HG03139 (cell line): ENCODE measurements at regions not wholly inside any gene's neighbourhood (a gene's known extent, or its start where the extent isn't known, plus 50 kb on each side); places are given as distances from the start of the nearest gene placed in this dataset.

ENCODE experiments used
- ATAC-seq: cut with Tn5 transposase; IDR thresholded peaks from one replicate; pipeline ENCODE4 v1.9.1; 2021; ENCODE audit not compliant: unreplicated experiment

GRCh38 chr7:18354108-18355085 lies 141.2 kb upstream of the HDAC9 start:
- ATAC-seq: no peak

DNA sequence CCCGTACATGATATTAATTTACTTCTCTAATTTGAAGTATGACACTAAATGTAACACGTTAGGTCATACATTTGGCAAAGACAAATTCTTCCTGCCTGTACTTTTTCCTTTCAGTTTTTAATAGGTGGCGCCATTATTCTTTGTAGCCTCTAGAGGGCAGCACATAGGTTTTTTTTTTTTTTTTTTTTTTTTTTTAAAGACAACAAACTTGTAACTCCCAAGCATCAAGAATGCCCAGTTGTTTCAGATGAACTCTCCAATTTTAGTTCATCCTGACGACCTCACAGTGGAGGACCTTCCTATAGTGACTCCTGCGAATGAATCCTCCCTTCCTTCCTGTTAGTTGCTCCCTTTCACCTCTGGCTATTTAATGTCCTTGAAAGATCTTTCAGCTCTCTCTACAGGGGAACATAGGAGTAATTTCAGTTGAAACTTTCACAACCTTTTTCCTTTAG lies 139.3 kb upstream of the HDAC9 start:
- ATAC-seq: no peak

- ATAC-seq: no peak
Measured at GRCh38 chr7:18357691-18358090, 137.9 kb upstream of the HDAC9 start.

DNA sequence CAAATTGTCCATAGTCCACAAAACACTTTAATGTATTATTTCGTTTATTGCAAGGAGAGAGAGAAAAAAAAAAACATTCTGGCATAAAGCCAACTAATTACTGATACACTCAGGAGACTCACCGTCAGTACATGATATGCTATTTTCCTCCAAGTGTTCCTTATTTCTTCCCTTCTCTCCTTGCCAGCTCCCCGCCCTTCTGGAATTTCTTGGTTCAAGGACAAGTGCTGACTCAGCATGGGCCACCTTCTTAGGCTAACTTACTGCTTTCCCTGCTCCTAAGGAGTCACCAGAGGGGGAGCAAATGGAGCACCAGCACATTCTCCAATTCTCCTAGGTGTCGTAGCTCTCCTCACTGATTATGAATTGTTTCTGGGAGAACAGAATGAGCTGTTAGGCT lies 133.8 kb upstream of the HDAC9 start:
- ATAC-seq: no peak

DNA sequence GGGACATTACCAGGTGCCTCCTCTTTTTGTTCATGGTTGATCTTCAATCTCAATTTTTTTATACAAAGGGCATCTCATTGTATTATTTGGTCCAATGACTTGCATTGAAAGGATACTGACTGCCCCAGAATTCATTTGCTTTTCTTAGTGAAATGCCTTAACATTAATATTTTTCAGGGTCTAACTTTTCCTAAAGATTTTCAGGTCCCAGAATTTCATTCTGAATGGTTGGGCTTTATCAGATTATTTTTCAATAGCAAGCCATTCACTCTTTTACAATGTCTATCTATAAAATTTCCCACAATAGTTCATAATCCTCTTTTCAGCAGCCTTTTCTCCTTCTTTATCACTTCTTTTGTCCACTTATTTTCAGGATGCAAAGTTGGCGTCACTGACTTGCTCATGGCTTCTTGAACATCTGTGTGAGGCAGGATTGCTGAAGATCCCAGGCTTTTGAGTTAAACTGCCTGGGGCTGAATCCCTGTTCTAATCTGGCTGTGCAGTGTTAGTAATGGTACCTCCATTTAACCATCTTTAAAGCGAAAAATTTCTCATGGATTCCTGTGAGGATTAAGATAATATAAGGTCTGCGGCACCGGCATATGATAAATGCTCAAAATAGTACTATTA lies 131.7 kb upstream of the HDAC9 start:
- ATAC-seq: no peak

GRCh38 chr7:18364396-18364795 lies 131.2 kb upstream of the HDAC9 start:
- no peak for ATAC-seq

- no peak for ATAC-seq
Measured at GRCh38 chr7:18366394-18366793, 129.2 kb upstream of the HDAC9 start.

DNA sequence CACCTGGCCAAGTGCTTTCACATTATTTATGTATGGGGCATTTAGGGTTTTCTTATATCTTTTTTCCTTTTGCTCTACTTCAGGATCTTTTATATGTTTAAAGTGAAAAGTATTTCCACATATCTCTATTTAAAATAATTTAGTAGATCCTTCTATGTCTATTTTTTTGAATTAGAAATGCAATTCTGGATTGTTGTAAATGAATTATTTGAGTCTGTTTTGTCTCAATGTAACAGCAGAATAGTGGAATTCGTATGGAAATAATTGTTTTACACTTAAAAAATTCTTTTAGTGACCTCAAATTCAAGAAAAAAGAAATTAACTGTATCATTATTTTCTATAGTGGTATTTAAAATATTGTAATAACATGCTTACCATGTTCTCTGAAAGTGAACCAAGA lies 126.5 kb upstream of the HDAC9 start:
- no peak for ATAC-seq

DNA sequence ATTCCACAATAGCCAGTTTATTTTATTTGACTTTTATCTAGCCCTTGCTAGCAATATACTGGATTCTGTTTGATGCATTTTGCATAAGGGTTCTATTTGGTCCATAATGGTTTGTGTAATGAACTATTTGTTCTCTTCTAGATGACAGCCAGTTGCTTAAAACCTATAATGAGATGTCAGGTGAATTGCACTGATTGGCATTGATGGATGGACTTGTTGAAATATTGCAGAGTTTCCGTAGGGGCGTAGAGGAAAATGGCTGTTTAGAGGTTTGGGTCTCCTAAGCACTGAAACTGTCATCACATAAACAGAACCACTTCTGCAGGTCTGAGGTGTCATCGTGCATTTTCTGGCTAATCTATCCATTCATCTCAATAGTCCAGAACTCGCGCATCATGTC lies 124.9 kb upstream of the HDAC9 start:
- no peak for ATAC-seq

- no peak for ATAC-seq
Measured at GRCh38 chr7:18378989-18379605, 116.5 kb upstream of the HDAC9 start.

GRCh38 chr7:18384491-18385143 lies 110.9 kb upstream of the HDAC9 start:
- no peak for ATAC-seq

- no peak for ATAC-seq
Measured at GRCh38 chr7:18386607-18387006, 108.9 kb upstream of the HDAC9 start.

DNA sequence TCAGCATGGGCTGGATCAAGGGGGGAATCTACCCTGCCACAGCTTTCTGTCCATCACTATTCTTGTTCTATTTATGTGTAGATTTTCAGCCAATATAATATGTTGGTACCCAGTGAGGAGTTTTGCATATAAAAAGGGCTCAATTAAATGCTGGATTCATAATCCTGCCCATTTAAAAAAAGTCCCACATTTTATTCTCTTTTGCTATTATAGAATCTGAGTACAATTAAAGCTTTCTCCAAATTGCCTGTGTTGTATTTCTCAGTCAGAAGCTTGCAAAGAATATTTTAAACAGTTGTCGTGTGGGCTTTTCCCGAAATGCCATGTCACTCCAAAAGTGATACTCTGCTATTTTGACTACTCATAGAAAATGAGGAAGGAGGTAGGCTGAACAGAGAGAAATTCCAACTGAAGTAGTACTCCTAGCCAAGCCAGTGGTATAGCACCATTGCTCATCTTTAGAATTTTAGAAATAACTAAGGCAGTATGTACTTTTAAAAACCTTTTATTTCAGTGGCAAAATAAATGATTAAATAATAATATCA lies 108.3 kb upstream of the HDAC9 start:
- no peak for ATAC-seq

- ATAC-seq: no peak
Measured at GRCh38 chr7:18390535-18390907, 105.0 kb upstream of the HDAC9 start.

DNA sequence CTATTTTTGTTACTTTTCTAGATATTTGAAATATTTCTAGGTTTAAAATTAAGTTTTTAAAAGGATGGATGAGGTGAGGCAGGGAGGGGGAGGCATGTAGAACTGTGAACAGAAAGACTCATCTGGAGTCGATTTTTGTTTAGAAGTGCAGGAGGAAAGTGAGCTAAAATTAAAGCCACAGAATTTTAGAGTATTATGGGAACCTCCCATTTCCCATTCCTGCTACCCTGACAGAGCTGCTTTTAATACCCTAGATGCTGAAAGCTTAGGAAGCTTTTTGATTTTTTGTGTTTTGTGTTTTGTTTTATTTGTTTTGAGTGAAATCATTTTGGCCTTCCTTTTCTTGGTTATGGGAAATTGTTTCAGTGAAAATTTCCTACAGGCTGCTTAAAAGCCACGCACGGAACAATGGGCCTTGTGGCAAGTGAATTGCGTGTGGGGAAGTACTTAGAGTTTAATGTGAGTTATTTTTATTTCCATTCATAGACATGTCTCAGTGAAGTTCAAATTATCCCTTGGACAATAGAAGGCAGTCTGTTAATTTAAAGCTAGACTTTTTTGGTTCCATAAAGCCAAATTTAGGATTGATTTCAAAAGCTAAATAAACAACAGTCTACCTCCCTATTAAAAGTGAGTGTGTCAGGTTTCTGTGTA lies 102.0 kb upstream of the HDAC9 start:
- no peak for ATAC-seq

DNA sequence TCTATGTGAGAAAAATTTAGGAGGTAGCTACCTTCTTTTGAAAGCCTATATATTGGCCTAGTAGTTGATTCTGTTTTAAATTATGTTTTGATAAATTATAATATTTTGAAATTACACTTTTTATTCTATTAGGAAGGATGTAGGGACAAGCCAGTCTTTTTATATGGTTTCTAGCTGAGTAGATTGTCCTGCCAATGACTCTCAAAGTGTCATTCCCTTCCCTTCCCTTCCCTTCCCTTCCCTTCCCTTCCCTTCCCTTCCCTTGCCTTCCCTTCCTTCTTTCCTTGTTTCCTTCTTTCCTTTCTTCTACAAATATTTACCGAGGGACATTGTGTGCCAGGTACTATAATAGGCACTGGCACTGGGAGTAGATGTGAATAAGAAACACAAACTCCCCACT lies 99.7 kb upstream of the HDAC9 start:
- ATAC-seq: no peak

DNA sequence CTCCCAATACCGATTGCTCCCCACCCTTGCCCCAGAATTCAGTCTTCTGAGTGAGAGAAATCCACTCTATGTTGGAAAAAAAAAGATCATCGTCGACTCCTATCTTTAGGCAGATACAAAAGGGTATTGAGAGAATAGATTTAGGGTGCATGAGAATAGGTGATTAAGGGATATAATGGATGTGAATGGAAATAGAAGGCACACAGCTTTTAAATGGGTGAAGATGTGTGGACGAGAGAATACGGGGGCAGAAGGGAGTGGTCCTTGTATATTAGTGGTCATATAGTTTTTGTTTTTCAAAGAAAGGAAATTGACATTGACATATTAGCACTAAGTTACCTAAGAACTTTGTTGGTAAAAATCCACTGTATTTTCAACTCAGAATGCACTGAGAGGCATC lies 98.6 kb upstream of the HDAC9 start:
- ATAC-seq: no peak

GRCh38 chr7:18399436-18400235 lies 95.9 kb upstream of the HDAC9 start:
- no peak for ATAC-seq

GRCh38 chr7:18400275-18400674 lies 95.3 kb upstream of the HDAC9 start:
- no peak for ATAC-seq

DNA sequence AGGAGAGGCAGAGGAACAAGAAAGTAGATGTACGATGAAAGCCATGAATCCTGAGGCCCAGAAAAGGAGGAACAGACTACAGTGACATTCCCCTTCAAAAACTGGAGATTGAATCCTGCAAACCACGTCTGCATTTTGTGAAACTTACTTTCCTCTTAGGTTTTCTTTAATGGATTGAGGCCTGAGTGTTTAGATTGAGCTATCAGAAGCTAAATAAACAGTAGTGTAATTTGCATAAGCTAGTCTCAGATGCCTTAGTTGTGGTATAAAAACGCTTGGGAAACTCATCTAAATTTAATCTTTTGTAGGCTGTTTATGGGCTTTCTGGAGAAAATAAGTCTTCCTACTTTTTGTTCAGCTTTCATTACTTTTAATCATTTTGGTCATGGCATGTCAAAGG lies 94.8 kb upstream of the HDAC9 start:
- no peak for ATAC-seq
